ENCODE measurements at regions not wholly inside any gene's neighbourhood (a gene's known extent, or its start where the extent isn't known, plus 50 kb on each side); places are given as distances from the start of the nearest gene placed in this dataset.

GRCh38 chr2:18311420-18312195 is 248.8 kb downstream of the RDH14 start:
- no peak for DNase-seq (ENCODE audit: low read depth, low spot score)
- H3K4me2 ChIP-seq (ENCODE audit: insufficient read depth, low read length) = no peak overlapping the region
- intact Hi-C loops (cut with micrococcal nuclease) = no loop called here
- H3K4me1 ChIP-seq (ENCODE audit: control insufficient read depth, extremely low read depth, insufficient read depth, low read length) = peaks cover 8% of the 10 kb centered on the region
- TF ChIP-seq GATA2 (IDR thresholded peaks at IDR 0.05; ENCODE audit: insufficient read depth, insufficient read length, low read depth, low read length) (no peak), POLR2AphosphoS5 (IDR thresholded peaks at IDR 0.05; ENCODE audit: insufficient read depth, low read depth, low read length) (peak; percentile 17), POLR2A (IDR thresholded peaks at IDR 0.05; ENCODE audit: low read depth, low read length) (no peak), EZH2 (IDR thresholded peaks at IDR 0.05; ENCODE audit: borderline replicate concordance, low read depth, low read length, severe bottlenecking) (no peak), MYC (IDR thresholded peaks at IDR 0.05; ENCODE audit: low read depth, low read length) (no peak), CTCF (IDR thresholded peaks at IDR 0.05; ENCODE audit: extremely low read depth in 1 of 2, insufficient read depth in 1 of 2, low read depth in 1 of 2, low read length in 2 of 2) (no peak), FOS (IDR thresholded peaks at IDR 0.05; ENCODE audit: borderline replicate concordance, insufficient read depth, low read length) (no peak)
- no peak overlapping the region for H3K4me3 ChIP-seq (replicated peaks in 1 of 3; ENCODE audit: insufficient read depth in 1 of 3, low read depth in 1 of 3, low read length in 3 of 3)
- dilution Hi-C loops (cut with MboI; ENCODE audit: extremely low pct_ligation_motif_present, low sequenced_read_pairs) = no loop called here
- H3K79me2 ChIP-seq (ENCODE audit: control insufficient read depth, insufficient read depth, low read length) = peaks cover 15% of the 10 kb centered on the region
- peaks cover 0 to 8% of the 10 kb centered on the region in 2 experiments for H3K36me3 ChIP-seq (ENCODE audit: control insufficient read depth in 2 of 2, extremely low read depth in 1 of 2, insufficient read depth in 2 of 2, low read length in 2 of 2)
- H3K9me1 ChIP-seq (replicated peaks; ENCODE audit: control insufficient read depth, extremely low read depth, insufficient read depth, low read length) = no peaks in the 10 kb centered on the region
- POLR2A ChIA-PET = no interaction called here
- H3K9me3 ChIP-seq (replicated peaks; ENCODE audit: control insufficient read depth, insufficient read depth, low read length) = peaks cover 4% of the 10 kb centered on the region
- BruUV-seq (replicated peaks) = no TSS peak
- H4K20me1 ChIP-seq (replicated peaks; ENCODE audit: control insufficient read depth, extremely low read depth, insufficient read depth, low read length) = no peaks in the 10 kb centered on the region
- no peak overlapping the region for H3K27ac ChIP-seq (ENCODE audit: insufficient read depth, low read depth, low read length)
- no peak overlapping the region for H2AFZ ChIP-seq (ENCODE audit: low read depth, low read length)
- no peaks in the 10 kb centered on the region for H3K27me3 ChIP-seq (ENCODE audit: control insufficient read depth in 2 of 2, insufficient read depth in 2 of 2, low read length in 2 of 2)
- no peak overlapping the region for H3K9ac ChIP-seq (replicated peaks; ENCODE audit: extremely low read depth, insufficient read depth, low read length)
- CTCF ChIA-PET = interaction anchor here (1.1 kb wide), 1 partner anchor 10 kb away, joined by 3 read pairs; no protein-coding TSS in a partner anchor
- no peak for FAIRE-seq

Measured in endothelial cell of umbilical vein (primary cell).